ENCODE measurements at regions not wholly inside any gene's neighbourhood (a gene's known extent, or its start where the extent isn't known, plus 50 kb on each side); places are given as distances from the start of the nearest gene placed in this dataset.
A peak's percentile ranks its signal among the peaks of the same experiment; 100 is the strongest.
"Not testable (repeated sequence)": the region's sequence is repeated elsewhere in the genome, so short reads cannot be mapped to it uniquely, and the experiment has no call there.

GRCh38 chr16:29612381-29613306 is 50.4 kb upstream of the SPN start:
- DNase-seq: peak; percentile 32
- H3K27me3 Mint-ChIP-seq, H3K9me3 Mint-ChIP-seq, H3K4me1 Mint-ChIP-seq: not testable (repeated sequence)
- H3K4me3 Mint-ChIP-seq: peak overlapping the region; percentile 92
- H3K27ac Mint-ChIP-seq: peak overlapping the region; percentile 95
- peaks cover 20% of the 10 kb centered on the region for H3K36me3 Mint-ChIP-seq
